Stimulated activated CD8-positive, alpha-beta memory T cell treated with anti-CD3 and anti-CD28 coated beads, Interleukin-15, amount 100 ng/mL, for 48 hours (primary cell): ENCODE measurements at regions not wholly inside any gene's neighbourhood (a gene's known extent, or its start where the extent isn't known, plus 50 kb on each side); places are given as distances from the start of the nearest gene placed in this dataset.
"Not testable (repeated sequence)": the region's sequence is repeated elsewhere in the genome, so short reads cannot be mapped to it uniquely, and the experiment has no call there.

ENCODE experiments used
- DNase-seq, 2 donors: peaks; one replicate each; pipeline ENCODE4 v3.0.0-alpha.2; 2020; ENCODE audit warnings: low read depth in 2 of 2

GRCh38 chr13:75178436-75178835 lies 303.5 kb downstream of the TBC1D4 start:
- DNase-seq: no peak

- no peak for DNase-seq
Observed at GRCh38 chr13:75175575-75175974, 306.4 kb downstream of the TBC1D4 start.

GRCh38 chr13:75175097-75175496 lies 306.9 kb downstream of the TBC1D4 start:
- DNase-seq: not testable (repeated sequence)

GRCh38 chr13:75174481-75174880 lies 307.5 kb downstream of the TBC1D4 start:
- DNase-seq: no peak

- no peak for DNase-seq
Observed at GRCh38 chr13:75173457-75174356, 308.3 kb downstream of the TBC1D4 start.

- no peak for DNase-seq
Observed at GRCh38 chr13:75170311-75170710, 311.7 kb downstream of the TBC1D4 start.

GRCh38 chr13:75165543-75166230 lies 316.3 kb downstream of the TBC1D4 start:
- DNase-seq: no peak

- no peak for DNase-seq
Observed at GRCh38 chr13:75161804-75162203, 320.2 kb downstream of the TBC1D4 start.

- no peak for DNase-seq
Observed at GRCh38 chr13:75160984-75161383, 321.0 kb downstream of the TBC1D4 start.

GRCh38 chr13:75154331-75154730 lies 327.6 kb downstream of the TBC1D4 start:
- no peak for DNase-seq

GRCh38 chr13:75153834-75154233 lies 328.1 kb downstream of the TBC1D4 start:
- DNase-seq: no peak

GRCh38 chr13:75153386-75153785 lies 328.6 kb downstream of the TBC1D4 start:
- DNase-seq: no peak

- no peak for DNase-seq
Observed at GRCh38 chr13:75151081-75151643, 330.8 kb downstream of the TBC1D4 start.

- DNase-seq: no peak
Observed at GRCh38 chr13:75149776-75150175, 332.2 kb downstream of the TBC1D4 start.

- no peak for DNase-seq
Observed at GRCh38 chr13:75147946-75148345, 334.0 kb downstream of the TBC1D4 start.

- DNase-seq: no peak
Observed at GRCh38 chr13:75146436-75146835, 335.5 kb downstream of the TBC1D4 start.

GRCh38 chr13:75145927-75146326 lies 336.0 kb downstream of the TBC1D4 start:
- DNase-seq: no peak

GRCh38 chr13:75139291-75139690 lies 342.7 kb downstream of the TBC1D4 start:
- no peak for DNase-seq

- no peak for DNase-seq
Observed at GRCh38 chr13:75137911-75138571, 343.9 kb downstream of the TBC1D4 start.

- no peak for DNase-seq
Observed at GRCh38 chr13:75136151-75136550, 345.8 kb downstream of the TBC1D4 start.

GRCh38 chr13:75135325-75135825 lies 346.6 kb downstream of the TBC1D4 start:
- no peak for DNase-seq
